ENCODE measurements at regions not wholly inside any gene's neighbourhood (a gene's known extent, or its start where the extent isn't known, plus 50 kb on each side); places are given as distances from the start of the nearest gene placed in this dataset.

- no peak for TF ChIP-seq CTCF (IDR thresholded peaks at IDR 0.05; ENCODE audit: borderline replicate concordance, insufficient read depth, low read depth, low read length)
Measured at GRCh38 chr4:151998723-151999122, 237.9 kb upstream of the GATB start.

GRCh38 chr4:151997461-151997860 is 236.7 kb upstream of the GATB start:
- TF ChIP-seq CTCF (IDR thresholded peaks at IDR 0.05; ENCODE audit: borderline replicate concordance, insufficient read depth, low read depth, low read length), result no peak
- no peak overlapping the region for H3K4me3 ChIP-seq (ENCODE audit: low read depth, low read length)

More at GRCh38 chr4:151998723-151999122, 237.9 kb upstream of the GATB start:
- no peak overlapping the region for H3K4me3 ChIP-seq (ENCODE audit: low read depth, low read length)

- no peak for TF ChIP-seq CTCF (IDR thresholded peaks at IDR 0.05; ENCODE audit: borderline replicate concordance, insufficient read depth, low read depth, low read length)
- H3K4me3 ChIP-seq (ENCODE audit: low read depth, low read length), result no peak overlapping the region
Measured at GRCh38 chr4:151994429-151994828, 233.6 kb upstream of the GATB start.

GRCh38 chr4:151993521-151993920 is 232.7 kb upstream of the GATB start:
- TF ChIP-seq CTCF (IDR thresholded peaks at IDR 0.05; ENCODE audit: borderline replicate concordance, insufficient read depth, low read depth, low read length), result no peak
- no peak overlapping the region for H3K4me3 ChIP-seq (ENCODE audit: low read depth, low read length)

- no peak for TF ChIP-seq CTCF (IDR thresholded peaks at IDR 0.05; ENCODE audit: borderline replicate concordance, insufficient read depth, low read depth, low read length)
- H3K4me3 ChIP-seq (ENCODE audit: low read depth, low read length), result no peak overlapping the region
Measured at GRCh38 chr4:151992332-151993154, 231.7 kb upstream of the GATB start.

GRCh38 chr4:151991884-151992167 is 231.0 kb upstream of the GATB start:
- no peak for TF ChIP-seq CTCF (IDR thresholded peaks at IDR 0.05; ENCODE audit: borderline replicate concordance, insufficient read depth, low read depth, low read length)
- H3K4me3 ChIP-seq (ENCODE audit: low read depth, low read length), result no peak overlapping the region

Measured in GM12875 (cell line).